ENCODE measurements at regions not wholly inside any gene's neighbourhood (a gene's known extent, or its start where the extent isn't known, plus 50 kb on each side); places are given as distances from the start of the nearest gene placed in this dataset.

GRCh38 chr1:101388904-101389546 lies 152.2 kb downstream of the S1PR1 start:
- no peak for TF ChIP-seq ZBTB7A (IDR thresholded peaks at IDR 0.05; ENCODE audit: low read depth)
- no peak for TF ChIP-seq NFIC (IDR thresholded peaks at IDR 0.05)
- no peak for TF ChIP-seq CREB1 (IDR thresholded peaks at IDR 0.05; ENCODE audit: low read depth)
- no peak for TF ChIP-seq CEBPB (IDR thresholded peaks at IDR 0.05)
- no peak for TF ChIP-seq TEAD4 (IDR thresholded peaks at IDR 0.05)
- TF ChIP-seq TAF1 (IDR thresholded peaks at IDR 0.05; ENCODE audit: low read depth): no peak
- no peak for TF ChIP-seq TCF12 (IDR thresholded peaks at IDR 0.05; ENCODE audit: low read depth)
- TF ChIP-seq RAD21 (IDR thresholded peaks at IDR 0.05; ENCODE audit: low read depth): no peak
- no peak for TF ChIP-seq YY1 (IDR thresholded peaks at IDR 0.05; ENCODE audit: low read depth)
- TF ChIP-seq FOXM1 (IDR thresholded peaks at IDR 0.05; ENCODE audit: borderline replicate concordance, low read depth): no peak

- no peak for TF ChIP-seq CREB1 (IDR thresholded peaks at IDR 0.05; ENCODE audit: low read depth)
- no peak for TF ChIP-seq EP300 (IDR thresholded peaks at IDR 0.05; ENCODE audit: borderline replicate concordance)
- no peak for TF ChIP-seq CEBPB (IDR thresholded peaks at IDR 0.05)
- no peak for TF ChIP-seq ZBTB7A (IDR thresholded peaks at IDR 0.05; ENCODE audit: low read depth)
- TF ChIP-seq FOXM1 (IDR thresholded peaks at IDR 0.05; ENCODE audit: borderline replicate concordance, low read depth): no peak
- TF ChIP-seq YY1 (IDR thresholded peaks at IDR 0.05; ENCODE audit: low read depth): no peak
- TF ChIP-seq TAF1 (IDR thresholded peaks at IDR 0.05; ENCODE audit: low read depth): no peak
- TF ChIP-seq TCF12 (IDR thresholded peaks at IDR 0.05; ENCODE audit: low read depth): no peak
- TF ChIP-seq RAD21 (IDR thresholded peaks at IDR 0.05; ENCODE audit: low read depth): no peak
- no peak for TF ChIP-seq USF1 (IDR thresholded peaks at IDR 0.05)
- no peak for TF ChIP-seq TEAD4 (IDR thresholded peaks at IDR 0.05)
- no peak for TF ChIP-seq REST (IDR thresholded peaks at IDR 0.05; ENCODE audit: low read depth)
- TF ChIP-seq EGR1 (IDR thresholded peaks at IDR 0.05): no peak
- no peak for TF ChIP-seq MAX (IDR thresholded peaks at IDR 0.05)
- TF ChIP-seq NFIC (IDR thresholded peaks at IDR 0.05): no peak
These were observed 152.7 kb downstream of the S1PR1 start for GRCh38 chr1:101389547-101389929.

GRCh38 chr1:101392552-101392951 lies 155.7 kb downstream of the S1PR1 start:
- TF ChIP-seq EGR1 (IDR thresholded peaks at IDR 0.05): no peak
- TF ChIP-seq REST (IDR thresholded peaks at IDR 0.05; ENCODE audit: low read depth): no peak
- TF ChIP-seq NFIC (IDR thresholded peaks at IDR 0.05): no peak
- no peak for TF ChIP-seq USF1 (IDR thresholded peaks at IDR 0.05)
- TF ChIP-seq EP300 (IDR thresholded peaks at IDR 0.05; ENCODE audit: borderline replicate concordance): no peak
- TF ChIP-seq TEAD4 (IDR thresholded peaks at IDR 0.05): no peak
- TF ChIP-seq TAF1 (IDR thresholded peaks at IDR 0.05; ENCODE audit: low read depth): no peak
- no peak for TF ChIP-seq YY1 (IDR thresholded peaks at IDR 0.05; ENCODE audit: low read depth)
- TF ChIP-seq TCF12 (IDR thresholded peaks at IDR 0.05; ENCODE audit: low read depth): no peak
- no peak for TF ChIP-seq MAX (IDR thresholded peaks at IDR 0.05)
- no peak for TF ChIP-seq FOXM1 (IDR thresholded peaks at IDR 0.05; ENCODE audit: borderline replicate concordance, low read depth)
- TF ChIP-seq ZBTB7A (IDR thresholded peaks at IDR 0.05; ENCODE audit: low read depth): no peak
- TF ChIP-seq CREB1 (IDR thresholded peaks at IDR 0.05; ENCODE audit: low read depth): no peak
- no peak for TF ChIP-seq RAD21 (IDR thresholded peaks at IDR 0.05; ENCODE audit: low read depth)
- TF ChIP-seq CEBPB (IDR thresholded peaks at IDR 0.05): no peak

GRCh38 chr1:101394041-101394440 lies 157.2 kb downstream of the S1PR1 start:
- TF ChIP-seq YY1 (IDR thresholded peaks at IDR 0.05; ENCODE audit: low read depth) (no peak), MAX (IDR thresholded peaks at IDR 0.05) (no peak)

- TF ChIP-seq CREB1 (IDR thresholded peaks at IDR 0.05; ENCODE audit: low read depth) (no peak), RAD21 (IDR thresholded peaks at IDR 0.05; ENCODE audit: low read depth) (no peak), FOXM1 (IDR thresholded peaks at IDR 0.05; ENCODE audit: borderline replicate concordance, low read depth) (no peak), USF1 (IDR thresholded peaks at IDR 0.05) (no peak), REST (IDR thresholded peaks at IDR 0.05; ENCODE audit: low read depth) (no peak), CEBPB (IDR thresholded peaks at IDR 0.05) (no peak), TAF1 (IDR thresholded peaks at IDR 0.05; ENCODE audit: low read depth) (no peak), MAX (IDR thresholded peaks at IDR 0.05) (no peak), EP300 (IDR thresholded peaks at IDR 0.05; ENCODE audit: borderline replicate concordance) (no peak), ZBTB7A (IDR thresholded peaks at IDR 0.05; ENCODE audit: low read depth) (no peak), TCF12 (IDR thresholded peaks at IDR 0.05; ENCODE audit: low read depth) (no peak), YY1 (IDR thresholded peaks at IDR 0.05; ENCODE audit: low read depth) (no peak), NFIC (IDR thresholded peaks at IDR 0.05) (no peak), TEAD4 (IDR thresholded peaks at IDR 0.05) (no peak), EGR1 (IDR thresholded peaks at IDR 0.05) (no peak)
These were observed 162.4 kb downstream of the S1PR1 start for GRCh38 chr1:101399222-101399621.

All from Ishikawa (cell line).